ENCODE measurements at regions not wholly inside any gene's neighbourhood (a gene's known extent, or its start where the extent isn't known, plus 50 kb on each side); places are given as distances from the start of the nearest gene placed in this dataset.

- TF ChIP-seq, protein P1, sequence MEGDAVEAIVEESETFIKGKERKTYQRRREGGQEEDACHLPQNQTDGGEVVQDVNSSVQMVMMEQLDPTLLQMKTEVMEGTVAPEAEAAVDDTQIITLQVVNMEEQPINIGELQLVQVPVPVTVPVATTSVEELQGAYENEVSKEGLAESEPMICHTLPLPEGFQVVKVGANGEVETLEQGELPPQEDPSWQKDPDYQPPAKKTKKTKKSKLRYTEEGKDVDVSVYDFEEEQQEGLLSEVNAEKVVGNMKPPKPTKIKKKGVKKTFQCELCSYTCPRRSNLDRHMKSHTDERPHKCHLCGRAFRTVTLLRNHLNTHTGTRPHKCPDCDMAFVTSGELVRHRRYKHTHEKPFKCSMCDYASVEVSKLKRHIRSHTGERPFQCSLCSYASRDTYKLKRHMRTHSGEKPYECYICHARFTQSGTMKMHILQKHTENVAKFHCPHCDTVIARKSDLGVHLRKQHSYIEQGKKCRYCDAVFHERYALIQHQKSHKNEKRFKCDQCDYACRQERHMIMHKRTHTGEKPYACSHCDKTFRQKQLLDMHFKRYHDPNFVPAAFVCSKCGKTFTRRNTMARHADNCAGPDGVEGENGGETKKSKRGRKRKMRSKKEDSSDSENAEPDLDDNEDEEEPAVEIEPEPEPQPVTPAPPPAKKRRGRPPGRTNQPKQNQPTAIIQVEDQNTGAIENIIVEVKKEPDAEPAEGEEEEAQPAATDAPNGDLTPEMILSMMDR (IDR thresholded peaks at IDR 0.05; ENCODE audit: low read depth, low read length) = no peak
- TF ChIP-seq EZH2phosphoT487 (IDR thresholded peaks at IDR 0.05; ENCODE audit: low read depth) = no peak
Observed at GRCh38 chr9:38233796-38234355, 158.6 kb upstream of the ALDH1B1 start.

Measured in OCI-LY3 (cell line).